ENCODE measurements at regions not wholly inside any gene's neighbourhood (a gene's known extent, or its start where the extent isn't known, plus 50 kb on each side); places are given as distances from the start of the nearest gene placed in this dataset.

GRCh38 chr14:22088614-22089342, 415.2 kb upstream of the OR4E1 start:
- DNase-seq, result no peak

GRCh38 chr14:22086131-22086530, 412.5 kb upstream of the OR4E1 start:
- no peak for DNase-seq

- no peak for DNase-seq
Measured at GRCh38 chr14:22084393-22085281, 411.0 kb upstream of the OR4E1 start.

- no peak for DNase-seq
Measured at GRCh38 chr14:22081337-22081736, 407.7 kb upstream of the OR4E1 start.

GRCh38 chr14:22079766-22080165, 406.1 kb upstream of the OR4E1 start:
- no peak for DNase-seq

GRCh38 chr14:22073801-22074200, 400.2 kb upstream of the OR4E1 start:
- no peak for DNase-seq

GRCh38 chr14:22071006-22071405, 397.4 kb upstream of the OR4E1 start:
- no peak for DNase-seq

- DNase-seq, result peak; percentile 16
Measured at GRCh38 chr14:22070119-22070982, 396.7 kb upstream of the OR4E1 start.

GRCh38 chr14:22065347-22065746, 391.7 kb upstream of the OR4E1 start:
- DNase-seq, result no peak

GRCh38 chr14:22059201-22059600, 385.6 kb upstream of the OR4E1 start:
- DNase-seq, result no peak

GRCh38 chr14:22052795-22053194, 379.2 kb upstream of the OR4E1 start:
- DNase-seq, result no peak

- no peak for DNase-seq
Measured at GRCh38 chr14:22047115-22047514, 373.5 kb upstream of the OR4E1 start.

- no peak for DNase-seq
Measured at GRCh38 chr14:22046063-22046462, 372.4 kb upstream of the OR4E1 start.

GRCh38 chr14:22044193-22044592, 370.6 kb upstream of the OR4E1 start:
- DNase-seq, result no peak

GRCh38 chr14:22040781-22041125, 367.1 kb upstream of the OR4E1 start:
- DNase-seq, result no peak

- peak; percentile 4 for DNase-seq
Measured at GRCh38 chr14:22039938-22040780, 366.5 kb upstream of the OR4E1 start.

- no peak for DNase-seq
Measured at GRCh38 chr14:22036541-22037239, 363.1 kb upstream of the OR4E1 start.

- no peak for DNase-seq
Measured at GRCh38 chr14:22026527-22026926, 352.9 kb upstream of the OR4E1 start.

- no peak for DNase-seq
Measured at GRCh38 chr14:22025879-22026278, 352.3 kb upstream of the OR4E1 start.

GRCh38 chr14:22024137-22024536, 350.5 kb upstream of the OR4E1 start:
- DNase-seq, result no peak

GRCh38 chr14:22018890-22019289, 345.3 kb upstream of the OR4E1 start:
- DNase-seq, result no peak

GRCh38 chr14:22012452-22012851, 338.8 kb upstream of the OR4E1 start:
- no peak for DNase-seq
